Panc1 (cell line): ENCODE measurements at regions not wholly inside any gene's neighbourhood (a gene's known extent, or its start where the extent isn't known, plus 50 kb on each side); places are given as distances from the start of the nearest gene placed in this dataset.

Source experiments
- ATAC-seq: fragments of 200-7000 bp; cut with Tn5 transposase; 2 replicates; pipeline ENCODE4 v1.9.1; 2020; ENCODE audit warnings: mild to moderate bottlenecking, moderate library complexity
- BruUV-seq: library from RNA; stranded (reverse); fragments of 400-500 nt; replicated peaks from 2 replicates; lab custom pipeline; 2021; lab: Mats Ljungman, UMichigan
- CTCF ChIA-PET: fragments of 300-600 bp; sonication (Branson Sonifier 250); formaldehyde crosslinking; loops from one replicate; lab custom pipeline; 2022; ENCODE audit warnings: antibody characterized with exemption; lab: Charles Lee
- POLR2A ChIA-PET: fragments of 300-600 bp; sonication (Branson Sonifier 250); formaldehyde crosslinking; loops from one replicate; lab custom pipeline; 2022; ENCODE audit warnings: antibody characterized with exemption; lab: Charles Lee
- DNase-seq: peaks from one replicate; pipeline ENCODE4 v3.0.0-alpha.2; 2010; ENCODE audit warnings: low read depth, low spot score
- H3K27ac ChIP-seq: 2 replicates; pipeline ENCODE4 v1.5.1; 2011; ENCODE audit warnings: mild to moderate bottlenecking, low read length, inconsistent platforms
- H3K27me3 ChIP-seq: fragments of 200-500 bp; sonication (Bioruptor generic); 2 replicates; pipeline ENCODE4 v1.6.0; 2014; ENCODE audit warnings: low read length, inconsistent platforms; ENCODE audit not compliant: control insufficient read depth, insufficient read depth
- H3K36me3 ChIP-seq: fragments of 200-500 bp; sonication (Bioruptor generic); 2 replicates; pipeline ENCODE4 v1.5.1; 2014; ENCODE audit warnings: inconsistent platforms, mild to moderate bottlenecking, low read length, moderate library complexity; ENCODE audit not compliant: control insufficient read depth, insufficient read depth
- H3K4me1 ChIP-seq: 2 replicates; pipeline ENCODE4 v1.5.1; 2011; ENCODE audit warnings: inconsistent platforms, mild to moderate bottlenecking, low read length, moderate library complexity; ENCODE audit not compliant: control insufficient read depth, insufficient read depth
- H3K4me3 ChIP-seq, 2 experiments: 2 replicates each; pipeline ENCODE4 v1.5.1; 2011 to 2012; ENCODE audit warnings: low read depth in 2 of 2, low read length in 2 of 2, mild to moderate bottlenecking in 2 of 2, inconsistent platforms in 1 of 2, moderate library complexity in 1 of 2
- H3K9me3 ChIP-seq: fragments of 200-500 bp; sonication (Bioruptor generic); 2 replicates; pipeline ENCODE4 v1.5.1; 2014; ENCODE audit warnings: low read depth, mild to moderate bottlenecking, inconsistent platforms, low read length, moderate library complexity; ENCODE audit not compliant: control insufficient read depth, insufficient read depth
- CTCF ChIP-seq: fragments of 450-650 bp; IDR thresholded peaks from 2 replicates; pipeline ENCODE4 v1.5.1; 2017; ENCODE audit warnings: mild to moderate bottlenecking
- POLR2AphosphoS5 ChIP-seq: IDR thresholded peaks from 2 replicates; pipeline ENCODE4 v1.6.1; 2012; ENCODE audit warnings: mild to moderate bottlenecking, low read depth, low read length, moderate library complexity
- REST ChIP-seq, 2 experiments: IDR thresholded peaks; 2 replicates each; pipeline ENCODE4 v1.6.1; 2011 to 2012; ENCODE audit warnings: low read depth in 2 of 2, control low read depth in 1 of 2, low read length in 1 of 2, mild to moderate bottlenecking in 1 of 2, moderate library complexity in 1 of 2; ENCODE audit not compliant: insufficient read depth in 1 of 2
- SIN3A ChIP-seq: IDR thresholded peaks from 2 replicates; pipeline ENCODE4 v1.6.1; 2012; ENCODE audit warnings: low read depth, mild to moderate bottlenecking, low read length, moderate library complexity, borderline replicate concordance; ENCODE audit not compliant: insufficient read depth
- TCF7L2 ChIP-seq: IDR thresholded peaks from 2 replicates; pipeline ENCODE4 v1.6.1; 2011; ENCODE audit warnings: mild to moderate bottlenecking, low read depth, low read length, inconsistent platforms
- in situ Hi-C: cut with HindIII; loops from 2 replicates; pipeline ENCODE4 v1.10.0; 2016; ENCODE audit warnings: low sequenced_read_pairs, low pct_unique_long_range_greater_than_20kb
- intact Hi-C: fragments of 100-400 bp; cut with micrococcal nuclease; formaldehyde crosslinking; loops from one replicate; pipeline ENCODE4 v1.10.0; 2022; ENCODE audit not compliant: unreplicated experiment

DNA sequence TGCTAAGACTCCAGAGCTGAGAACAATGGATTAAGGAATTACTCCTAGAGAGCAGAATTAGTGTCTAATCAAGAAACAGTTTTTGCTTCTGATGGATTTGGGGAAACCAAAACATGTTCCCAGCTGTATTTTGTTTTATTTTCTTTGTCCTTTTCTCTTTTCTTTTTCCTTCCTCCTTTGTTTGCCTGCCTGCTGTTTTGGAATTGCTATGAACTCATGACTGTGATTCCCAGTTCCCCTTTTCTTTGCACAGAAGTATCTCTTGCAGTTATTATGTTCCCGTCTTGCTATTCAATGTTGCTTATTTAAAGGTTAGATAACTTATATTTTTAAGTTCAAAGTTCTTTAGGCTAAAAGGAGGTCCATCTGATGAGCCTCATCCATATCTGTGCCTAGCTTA, 77.0 kb upstream of the GBE1 start:
- Histone ChIP-seq H3K4me1 (no peaks in the 10 kb centered on the region), H3K27me3 (no peaks in the 10 kb centered on the region), H3K4me3 (no peak overlapping the region), H3K36me3 (no peaks in the 10 kb centered on the region), H3K27ac (no peak overlapping the region), H3K9me3 (no peaks in the 10 kb centered on the region)
- no TSS peak for BruUV-seq
- intact Hi-C loops (no loop called here), in situ Hi-C loops (no loop called here)
- TF ChIP-seq TCF7L2 (no peak), POLR2AphosphoS5 (no peak), REST (IDR thresholded peaks at IDR 0.05; ENCODE audit: insufficient read depth in 1 of 2, low read depth in 2 of 2, low read length in 1 of 2) (no peak), CTCF (no peak), SIN3A (no peak)
- no peak for DNase-seq
- ATAC-seq, result no peak
- ChIA-PET POLR2A (no interaction called here), CTCF (no interaction called here)

GRCh38 chr3:81837071-81837593, 75.7 kb upstream of the GBE1 start:
- no peak overlapping the region for H3K27ac ChIP-seq
- ChIA-PET CTCF (no interaction called here), POLR2A (no interaction called here)
- DNase-seq, result no peak
- H3K27me3 ChIP-seq, result no peaks in the 10 kb centered on the region
- in situ Hi-C loops, result no loop called here
- intact Hi-C loops, result no loop called here
- H3K36me3 ChIP-seq, result no peaks in the 10 kb centered on the region
- no peak overlapping the region for H3K4me3 ChIP-seq
- no peaks in the 10 kb centered on the region for H3K4me1 ChIP-seq
- no peak for ATAC-seq
- TF ChIP-seq POLR2AphosphoS5, result no peak
- TF ChIP-seq CTCF, result no peak
- no peak for TF ChIP-seq TCF7L2
- no peak for TF ChIP-seq REST (IDR thresholded peaks at IDR 0.05; ENCODE audit: insufficient read depth in 1 of 2, low read depth in 2 of 2, low read length in 1 of 2)
- TF ChIP-seq SIN3A, result no peak
- no peaks in the 10 kb centered on the region for H3K9me3 ChIP-seq
- BruUV-seq, result no TSS peak
